Loucy (cell line): ENCODE measurements at regions not wholly inside any gene's neighbourhood (a gene's known extent, or its start where the extent isn't known, plus 50 kb on each side); places are given as distances from the start of the nearest gene placed in this dataset.

ENCODE experiments used
- CTCF ChIP-seq: fragments of 200-600 bp; sonication (generic); conservative IDR thresholded peaks from 2 replicates; pipeline ENCODE4 v1.5.1; 2014; ENCODE audit warnings: mild to moderate bottlenecking, antibody characterized with exemption, low read length
- EZH2phosphoT487 ChIP-seq: fragments of 200-600 bp; IDR thresholded peaks from 2 replicates; pipeline ENCODE4 v1.6.1; 2018; ENCODE audit warnings: antibody characterized with exemption, mild to moderate bottlenecking, moderate library complexity, borderline replicate concordance

GRCh38 chr7:73941836-73942551, 81.0 kb downstream of the TMEM270 start:
- no peak for TF ChIP-seq CTCF
- TF ChIP-seq EZH2phosphoT487 = no peak
